GM12878 (cell line): ENCODE measurements at regions not wholly inside any gene's neighbourhood (a gene's known extent, or its start where the extent isn't known, plus 50 kb on each side); places are given as distances from the start of the nearest gene placed in this dataset.

Source experiments
- ATAC-seq: fragments of 200-7000 bp; cut with Tn5 transposase; 3 replicates; pipeline ENCODE4 v1.9.1; 2020; ENCODE audit warnings: mild to moderate bottlenecking, moderate library complexity
- BruUV-seq: library from RNA; stranded (reverse); fragments of 400-500 nt; replicated peaks from 2 replicates; lab custom pipeline; 2021; lab: Mats Ljungman, UMichigan
- CTCF ChIA-PET: fragments of 300-600 bp; sonication (Branson Sonifier 250); formaldehyde crosslinking; extraction: SDS; loops from one replicate; lab custom pipeline; 2021; ENCODE audit warnings: inconsistent platforms; lab: Yijun Ruan, JAX
- POLR2A ChIA-PET: fragments of 350-600 bp; formaldehyde crosslinking; extraction: SDS; loops from one replicate; lab custom pipeline; 2021; ENCODE audit warnings: inconsistent platforms; lab: Charles Lee
- RAD21 ChIA-PET: fragments of 300-600 bp; sonication (Branson Sonifier 250); formaldehyde crosslinking; loops from one replicate; lab custom pipeline; 2023; ENCODE audit warnings: antibody characterized with exemption; ENCODE audit not compliant: unreplicated experiment; lab: Charles Lee
- SMC1A ChIA-PET: fragments of 300-600 bp; sonication (Branson Sonifier 250); formaldehyde crosslinking; loops from one replicate; lab custom pipeline; 2023; ENCODE audit not compliant: unreplicated experiment, uncharacterized antibody; lab: Charles Lee
- DNase-seq: peaks from one replicate; pipeline ENCODE4 v3.0.0-alpha.2; 2011; ENCODE audit warnings: low read depth, low spot score
- FAIRE-seq: peaks from 3 replicates; lab custom pipeline; 2011; peaks lifted over from hg19 to GRCh38; lab: Jason Lieb, UNC
- H2AFZ ChIP-seq: 2 replicates; pipeline ENCODE4 v1.6.0; 2011; ENCODE audit warnings: low read depth, low read length, control low read depth; ENCODE audit not compliant: control insufficient read depth
- H3K27ac ChIP-seq: 2 replicates; pipeline ENCODE4 v1.5.1; 2011; ENCODE audit warnings: control low read depth; ENCODE audit not compliant: control insufficient read depth, insufficient read depth
- H3K27me3 ChIP-seq, 2 experiments: replicated peaks in 1 of 2; 2 replicates each; pipeline versions ENCODE4 v1.6.0 to v1.6.1; 2011; ENCODE audit warnings: low read length in 1 of 2; ENCODE audit not compliant: control insufficient read depth in 2 of 2, insufficient read depth in 2 of 2
- H3K36me3 ChIP-seq, 2 experiments: 2 replicates each; pipeline ENCODE4 v1.5.1; 2011; ENCODE audit warnings: low read length in 1 of 2; ENCODE audit not compliant: control insufficient read depth in 2 of 2, insufficient read depth in 2 of 2
- H3K4me1 ChIP-seq: 2 replicates; pipeline ENCODE4 v1.6.1; 2011; ENCODE audit warnings: mild to moderate bottlenecking, low read length, moderate library complexity, mixed read lengths; ENCODE audit not compliant: control insufficient read depth, insufficient read depth
- H3K4me2 ChIP-seq: 2 replicates; pipeline ENCODE4 v1.6.0; 2011; ENCODE audit warnings: control low read depth; ENCODE audit not compliant: control insufficient read depth, insufficient read depth
- H3K4me3 ChIP-seq: fragments of 200-600 bp; sonication (generic); 2 replicates; pipeline ENCODE4 v1.5.1; 2016
- H3K79me2 ChIP-seq: 2 replicates; pipeline ENCODE4 v1.6.0; 2011; ENCODE audit warnings: low read length; ENCODE audit not compliant: control insufficient read depth, insufficient read depth
- H3K9ac ChIP-seq: 2 replicates; pipeline ENCODE4 v1.8.0; 2011; ENCODE audit warnings: low read length, control low read depth, mixed read lengths; ENCODE audit not compliant: control insufficient read depth, insufficient read depth
- H3K9me3 ChIP-seq: replicated peaks from 3 replicates; pipeline ENCODE4 v1.5.1; 2011; ENCODE audit warnings: mild to moderate bottlenecking, low read length; ENCODE audit not compliant: control insufficient read depth, insufficient read depth
- H4K20me1 ChIP-seq: 2 replicates; pipeline ENCODE4 v1.6.0; 2011; ENCODE audit not compliant: control insufficient read depth, insufficient read depth
- ATF7 ChIP-seq: fragments of 450-650 bp; IDR thresholded peaks from 2 replicates; pipeline ENCODE4 v1.6.1; 2016; ENCODE audit warnings: low read depth, mild to moderate bottlenecking
- CEBPB ChIP-seq, 2 experiments: fragments of 150-350 bp in 1 of 2; IDR thresholded peaks; 2 replicates each; pipeline ENCODE4 v1.6.1; 2012 to 2014; ENCODE audit warnings: low read depth in 2 of 2, low read length in 2 of 2, borderline replicate concordance in 1 of 2, inconsistent platforms in 1 of 2
- E2F4 ChIP-seq: IDR thresholded peaks from 2 replicates; pipeline ENCODE4 v1.6.1; 2012; ENCODE audit warnings: low read depth, low read length, improper control_type of control experiment
- ELK1 ChIP-seq: IDR thresholded peaks from 2 replicates; pipeline ENCODE4 v1.6.1; 2012; ENCODE audit warnings: low read depth, low read length, improper control_type of control experiment
- FOXK2 ChIP-seq: fragments of 450-650 bp; IDR thresholded peaks from 2 replicates; pipeline ENCODE4 v1.6.1; 2017; ENCODE audit warnings: mild to moderate bottlenecking, moderate library complexity
- HDAC2 ChIP-seq: fragments of 200-600 bp; sonication (generic); IDR thresholded peaks from 2 replicates; pipeline ENCODE4 v1.6.1; 2017
- IRF4 ChIP-seq: IDR thresholded peaks from 2 replicates; pipeline ENCODE4 v1.6.1; 2011; ENCODE audit warnings: low read depth, low read length
- LARP7 ChIP-seq: fragments of 450-650 bp; IDR thresholded peaks from 2 replicates; pipeline ENCODE4 v1.6.1; 2017; ENCODE audit warnings: mild to moderate bottlenecking
- PAX5 ChIP-seq: IDR thresholded peaks from 2 replicates; pipeline ENCODE4 v1.6.1; 2011; ENCODE audit warnings: low read depth, low read length, borderline replicate concordance
- RUNX3 ChIP-seq: IDR thresholded peaks from 2 replicates; pipeline ENCODE4 v1.6.1; 2012; ENCODE audit warnings: low read length, inconsistent platforms
- TAF1 ChIP-seq: IDR thresholded peaks from 2 replicates; pipeline ENCODE4 v1.6.1; 2011; ENCODE audit warnings: mild to moderate bottlenecking, low read depth, low read length, borderline replicate concordance
- TARDBP ChIP-seq: IDR thresholded peaks from 2 replicates; pipeline ENCODE4 v1.6.1; 2016; ENCODE audit warnings: borderline replicate concordance
- ZNF622 ChIP-seq: fragments of 450-650 bp; IDR thresholded peaks from 2 replicates; pipeline ENCODE4 v1.6.1; 2017; ENCODE audit warnings: mild to moderate bottlenecking, inconsistent platforms
- WGBS: methylation state at CpG from one replicate; pipeline ENCODE4 v1.1.6; 2016; ENCODE audit warnings: low lambda C conversion rate; ENCODE audit not compliant: insufficient replicate concordance, insufficient coverage; ENCODE audit errors: missing lambda C conversion rate; 5-methylcytosine and 5-hydroxymethylcytosine counted together
- in situ Hi-C: fragments of 300-500 bp; cut with MboI; formaldehyde crosslinking; loops from 9 replicates; pipeline ENCODE4 v1.14.3; 2018; ENCODE audit warnings: mixed read lengths
- intact Hi-C: fragments of 100-400 bp; cut with micrococcal nuclease; formaldehyde crosslinking; loops from one replicate; pipeline ENCODE4 v1.14.2; 2022; ENCODE audit not compliant: unreplicated experiment

GRCh38 chr13:112171570-112171965 lies 104.6 kb downstream of the SOX1 start (continued):
- TF ChIP-seq TAF1 (no peak), E2F4 (no peak), CEBPB (IDR thresholded peaks at IDR 0.05; ENCODE audit: borderline replicate concordance in 1 of 2, low read depth in 2 of 2, low read length in 2 of 2) (no peak), RUNX3 (no peak), ATF7 (no peak), ELK1 (no peak), TARDBP (no peak), IRF4 (no peak), PAX5 (no peak), LARP7 (no peak)
- TF ChIP-seq, all 136 proteins: peak for 0

- intact Hi-C loops (no loop called here), in situ Hi-C loops (no loop called here)
- POLR2A ChIA-PET, result no interaction called here
- FAIRE-seq (no peak), ATAC-seq (no peak), DNase-seq (no peak)
- H3K36me3 ChIP-seq, result no peaks in the 10 kb centered on the region
- no peak overlapping the region for H3K27ac ChIP-seq
- H3K9me3 ChIP-seq, result no peaks in the 10 kb centered on the region; the same call in 2 of the 3 replicates
- H2AFZ ChIP-seq, result no peak overlapping the region
- H4K20me1 ChIP-seq, result no peaks in the 10 kb centered on the region
- H3K4me1 ChIP-seq, result no peaks in the 10 kb centered on the region
- no peak overlapping the region for H3K9ac ChIP-seq
- CTCF ChIA-PET, result no interaction called here
- SMC1A ChIA-PET, result no interaction called here
- TF ChIP-seq E2F4, result no peak
- no peak for TF ChIP-seq HDAC2
- TF ChIP-seq ZNF622, result no peak
- no peak for TF ChIP-seq FOXK2
- TF ChIP-seq TAF1, result no peak
- RAD21 ChIA-PET, result no interaction called here
- 30% methylated on average over 9 of the region's 9 CpGs for WGBS
- H3K79me2 ChIP-seq, result no peaks in the 10 kb centered on the region
- no TSS peak for BruUV-seq
- no peak overlapping the region for H3K4me3 ChIP-seq
- H3K27me3 ChIP-seq, result no peaks in the 10 kb centered on the region
- H3K4me2 ChIP-seq, result no peak overlapping the region
Measured at GRCh38 chr13:112172017-112172416, 105.1 kb downstream of the SOX1 start.
